Neural cell (in vitro differentiated cells): ENCODE measurements at regions not wholly inside any gene's neighbourhood (a gene's known extent, or its start where the extent isn't known, plus 50 kb on each side); places are given as distances from the start of the nearest gene placed in this dataset.

Source experiments
- H2AFZ ChIP-seq: fragments of 200-600, 300-800 bp; sonication (generic), shearing (Covaris generic); 2 replicates; pipeline ENCODE4 v1.6.0; 2014; ENCODE audit warnings: low read depth, mild to moderate bottlenecking, antibody characterized with exemption, low read length, moderate library complexity
- H3F3A ChIP-seq: fragments of 200-600 bp; shearing (Covaris generic); 2 replicates; pipeline ENCODE4 v1.6.1; 2016; ENCODE audit warnings: mild to moderate bottlenecking, moderate library complexity, mixed read lengths, antibody characterized with exemption, low read length; ENCODE audit not compliant: insufficient read depth, poor library complexity, severe bottlenecking
- H3K27ac ChIP-seq: fragments of 200-600, 300-800 bp; sonication (generic), shearing (Covaris generic); 2 replicates; pipeline ENCODE4 v1.5.1; 2014; ENCODE audit warnings: mild to moderate bottlenecking, low read length, moderate library complexity
- H3K27me3 ChIP-seq: fragments of 300-800, 200-600 bp; sonication (generic), shearing (Covaris generic); 2 replicates; pipeline ENCODE4 v1.6.0; 2014; ENCODE audit warnings: mild to moderate bottlenecking, low read depth, low read length, moderate library complexity; ENCODE audit not compliant: insufficient read depth
- H3K36me3 ChIP-seq: fragments of 300-800, 200-600 bp; sonication (generic), shearing (Covaris generic); 2 replicates; pipeline ENCODE4 v1.5.1; 2014; ENCODE audit warnings: mild to moderate bottlenecking, antibody characterized with exemption, low read length, moderate library complexity; ENCODE audit not compliant: insufficient read depth
- H3K4me2 ChIP-seq: fragments of 300-800, 200-600 bp; sonication (generic), shearing (Covaris generic); 2 replicates; pipeline ENCODE4 v1.6.0; 2014; ENCODE audit warnings: mild to moderate bottlenecking, low read length
- H3K4me3 ChIP-seq: fragments of 300-800, 200-600 bp; sonication (generic), shearing (Covaris generic); 2 replicates; pipeline ENCODE4 v1.5.1; 2014; ENCODE audit warnings: mild to moderate bottlenecking, low read length, moderate library complexity
- H3K79me2 ChIP-seq: fragments of 200-600 bp; shearing (Covaris generic); replicated peaks from 2 replicates; pipeline ENCODE4 v1.6.0; 2014; ENCODE audit warnings: mild to moderate bottlenecking, low read length, moderate library complexity; ENCODE audit not compliant: insufficient read depth
- H3K9ac ChIP-seq: fragments of 300-800, 200-600 bp; sonication (generic), shearing (Covaris generic); 2 replicates; pipeline ENCODE4 v1.6.1; 2016; ENCODE audit warnings: mild to moderate bottlenecking, low read length, mixed read lengths
- H3K9me2 ChIP-seq: fragments of 200-600 bp; shearing (Covaris generic); 2 replicates; pipeline ENCODE4 v1.6.1; 2016; ENCODE audit warnings: mild to moderate bottlenecking, low read length, mixed read lengths; ENCODE audit not compliant: insufficient read depth
- H3K9me3 ChIP-seq: fragments of 200-600, 300-800 bp; sonication (generic), shearing (Covaris generic); 2 replicates; pipeline ENCODE4 v1.6.1; 2016; ENCODE audit warnings: mild to moderate bottlenecking, mixed run types, low read length, moderate library complexity, mixed read lengths
- H4K20me1 ChIP-seq: fragments of 200-600 bp; shearing (Covaris generic); 2 replicates; pipeline ENCODE4 v1.6.1; 2016; ENCODE audit warnings: mild to moderate bottlenecking, mixed run types; ENCODE audit not compliant: insufficient read depth
- EP300 ChIP-seq: fragments of 450-650 bp; conservative IDR thresholded peaks from 2 replicates; pipeline ENCODE4 v1.6.1; 2014; ENCODE audit warnings: antibody characterized with exemption, mild to moderate bottlenecking, moderate library complexity; ENCODE audit not compliant: poor library complexity, severe bottlenecking
- EZH2 ChIP-seq: fragments of 200-600, 300-800 bp; shearing (Covaris generic), sonication (generic); IDR thresholded peaks from 2 replicates; pipeline ENCODE4 v1.6.1; 2014; ENCODE audit warnings: antibody characterized with exemption, low read length, borderline replicate concordance, mild to moderate bottlenecking; ENCODE audit not compliant: insufficient read depth, poor library complexity, severe bottlenecking
- MXI1 ChIP-seq: fragments of 450-650 bp; conservative IDR thresholded peaks from 2 replicates; pipeline ENCODE4 v1.6.1; 2014; ENCODE audit warnings: antibody characterized with exemption, mild to moderate bottlenecking; ENCODE audit not compliant: poor library complexity, severe bottlenecking
- RAD21 ChIP-seq: fragments of 450-650 bp; conservative IDR thresholded peaks from 2 replicates; pipeline ENCODE4 v1.6.1; 2014; ENCODE audit warnings: antibody characterized with exemption, mild to moderate bottlenecking, moderate library complexity
- SMC3 ChIP-seq: fragments of 450-650 bp; conservative IDR thresholded peaks from 2 replicates; pipeline ENCODE4 v1.6.1; 2014; ENCODE audit warnings: antibody characterized with exemption, mild to moderate bottlenecking, moderate library complexity; ENCODE audit not compliant: poor library complexity
- TAF1 ChIP-seq: IDR thresholded peaks from 2 replicates; pipeline ENCODE4 v1.6.1; 2012; ENCODE audit warnings: low read depth
- TF ChIP-seq, protein P1 (sequence below): IDR thresholded peaks from 2 replicates; pipeline ENCODE4 v1.6.1; 2012; ENCODE audit warnings: borderline replicate concordance
- TF ChIP-seq, protein P2 (sequence below): fragments of 450-650 bp; IDR thresholded peaks from 2 replicates; pipeline ENCODE4 v1.5.1; 2014; ENCODE audit warnings: antibody characterized with exemption, mild to moderate bottlenecking, moderate library complexity; ENCODE audit not compliant: poor library complexity, severe bottlenecking

DNA sequence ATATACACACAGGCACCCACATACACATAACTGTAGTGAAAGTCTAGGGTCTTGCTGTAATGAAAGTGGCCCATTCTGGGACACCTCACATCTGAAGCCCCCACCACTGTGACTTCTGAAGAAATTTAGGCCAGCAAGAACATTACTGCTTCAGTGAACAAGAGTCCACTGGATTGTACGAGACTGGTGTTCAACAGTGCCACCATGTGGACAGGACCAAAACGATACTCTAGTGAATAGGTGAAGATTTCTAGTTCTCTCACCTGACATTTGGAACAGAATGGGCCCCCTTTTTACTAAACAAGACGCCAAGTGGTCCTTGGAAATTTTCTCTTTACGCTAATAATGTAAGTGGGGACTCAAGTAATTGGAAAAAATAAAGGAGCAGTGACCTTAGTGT is 156.9 kb downstream of the MAFB start:
- H3F3A ChIP-seq: no peaks in the 10 kb centered on the region
- no peaks in the 10 kb centered on the region for H4K20me1 ChIP-seq
- H3K9me2 ChIP-seq: no peaks in the 10 kb centered on the region
- H3K9ac ChIP-seq: no peak overlapping the region
- H2AFZ ChIP-seq: no peak overlapping the region
- no peaks in the 10 kb centered on the region for H3K36me3 ChIP-seq
- H3K27me3 ChIP-seq: no peaks in the 10 kb centered on the region
- no peak overlapping the region for H3K27ac ChIP-seq
- TF ChIP-seq, protein P1, sequence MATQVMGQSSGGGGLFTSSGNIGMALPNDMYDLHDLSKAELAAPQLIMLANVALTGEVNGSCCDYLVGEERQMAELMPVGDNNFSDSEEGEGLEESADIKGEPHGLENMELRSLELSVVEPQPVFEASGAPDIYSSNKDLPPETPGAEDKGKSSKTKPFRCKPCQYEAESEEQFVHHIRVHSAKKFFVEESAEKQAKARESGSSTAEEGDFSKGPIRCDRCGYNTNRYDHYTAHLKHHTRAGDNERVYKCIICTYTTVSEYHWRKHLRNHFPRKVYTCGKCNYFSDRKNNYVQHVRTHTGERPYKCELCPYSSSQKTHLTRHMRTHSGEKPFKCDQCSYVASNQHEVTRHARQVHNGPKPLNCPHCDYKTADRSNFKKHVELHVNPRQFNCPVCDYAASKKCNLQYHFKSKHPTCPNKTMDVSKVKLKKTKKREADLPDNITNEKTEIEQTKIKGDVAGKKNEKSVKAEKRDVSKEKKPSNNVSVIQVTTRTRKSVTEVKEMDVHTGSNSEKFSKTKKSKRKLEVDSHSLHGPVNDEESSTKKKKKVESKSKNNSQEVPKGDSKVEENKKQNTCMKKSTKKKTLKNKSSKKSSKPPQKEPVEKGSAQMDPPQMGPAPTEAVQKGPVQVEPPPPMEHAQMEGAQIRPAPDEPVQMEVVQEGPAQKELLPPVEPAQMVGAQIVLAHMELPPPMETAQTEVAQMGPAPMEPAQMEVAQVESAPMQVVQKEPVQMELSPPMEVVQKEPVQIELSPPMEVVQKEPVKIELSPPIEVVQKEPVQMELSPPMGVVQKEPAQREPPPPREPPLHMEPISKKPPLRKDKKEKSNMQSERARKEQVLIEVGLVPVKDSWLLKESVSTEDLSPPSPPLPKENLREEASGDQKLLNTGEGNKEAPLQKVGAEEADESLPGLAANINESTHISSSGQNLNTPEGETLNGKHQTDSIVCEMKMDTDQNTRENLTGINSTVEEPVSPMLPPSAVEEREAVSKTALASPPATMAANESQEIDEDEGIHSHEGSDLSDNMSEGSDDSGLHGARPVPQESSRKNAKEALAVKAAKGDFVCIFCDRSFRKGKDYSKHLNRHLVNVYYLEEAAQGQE: no peak
- TF ChIP-seq SMC3 (peak; percentile 59), RAD21 (peak; percentile 48)
- TF ChIP-seq, protein P2, sequence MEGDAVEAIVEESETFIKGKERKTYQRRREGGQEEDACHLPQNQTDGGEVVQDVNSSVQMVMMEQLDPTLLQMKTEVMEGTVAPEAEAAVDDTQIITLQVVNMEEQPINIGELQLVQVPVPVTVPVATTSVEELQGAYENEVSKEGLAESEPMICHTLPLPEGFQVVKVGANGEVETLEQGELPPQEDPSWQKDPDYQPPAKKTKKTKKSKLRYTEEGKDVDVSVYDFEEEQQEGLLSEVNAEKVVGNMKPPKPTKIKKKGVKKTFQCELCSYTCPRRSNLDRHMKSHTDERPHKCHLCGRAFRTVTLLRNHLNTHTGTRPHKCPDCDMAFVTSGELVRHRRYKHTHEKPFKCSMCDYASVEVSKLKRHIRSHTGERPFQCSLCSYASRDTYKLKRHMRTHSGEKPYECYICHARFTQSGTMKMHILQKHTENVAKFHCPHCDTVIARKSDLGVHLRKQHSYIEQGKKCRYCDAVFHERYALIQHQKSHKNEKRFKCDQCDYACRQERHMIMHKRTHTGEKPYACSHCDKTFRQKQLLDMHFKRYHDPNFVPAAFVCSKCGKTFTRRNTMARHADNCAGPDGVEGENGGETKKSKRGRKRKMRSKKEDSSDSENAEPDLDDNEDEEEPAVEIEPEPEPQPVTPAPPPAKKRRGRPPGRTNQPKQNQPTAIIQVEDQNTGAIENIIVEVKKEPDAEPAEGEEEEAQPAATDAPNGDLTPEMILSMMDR: peak; percentile 48
- no peaks in the 10 kb centered on the region for H3K79me2 ChIP-seq
- no peak overlapping the region for H3K4me3 ChIP-seq
- no peaks in the 10 kb centered on the region for H3K9me3 ChIP-seq
- no peak overlapping the region for H3K4me2 ChIP-seq

GRCh38 chr20:40525351-40525750 is 163.7 kb downstream of the MAFB start:
- no peak overlapping the region for H3K9ac ChIP-seq
- no peak overlapping the region for H3K4me2 ChIP-seq
- no peaks in the 10 kb centered on the region for H3K27me3 ChIP-seq
- H3K9me3 ChIP-seq: no peaks in the 10 kb centered on the region
- H3K27ac ChIP-seq: no peak overlapping the region
- H4K20me1 ChIP-seq: no peaks in the 10 kb centered on the region
- no peak overlapping the region for H3K4me3 ChIP-seq
- no peak for TF ChIP-seq EP300
- TF ChIP-seq TAF1: no peak
- no peak for TF ChIP-seq SMC3
- TF ChIP-seq EZH2: no peak
- H3K79me2 ChIP-seq: no peaks in the 10 kb centered on the region
- H3K9me2 ChIP-seq: no peaks in the 10 kb centered on the region
- no peak overlapping the region for H2AFZ ChIP-seq
- H3F3A ChIP-seq: no peaks in the 10 kb centered on the region
- H3K36me3 ChIP-seq: no peaks in the 10 kb centered on the region

GRCh38 chr20:40524071-40524470 is 165.0 kb downstream of the MAFB start:
- Histone ChIP-seq H4K20me1 (no peaks in the 10 kb centered on the region), H3K4me2 (no peak overlapping the region), H2AFZ (no peak overlapping the region), H3K79me2 (no peaks in the 10 kb centered on the region), H3K9me2 (no peaks in the 10 kb centered on the region), H3K27ac (no peak overlapping the region), H3K4me3 (no peak overlapping the region), H3F3A (no peaks in the 10 kb centered on the region), H3K36me3 (no peaks in the 10 kb centered on the region), H3K9me3 (no peaks in the 10 kb centered on the region), H3K9ac (no peak overlapping the region), H3K27me3 (no peaks in the 10 kb centered on the region)
- TF ChIP-seq, protein P2: no peak
- TF ChIP-seq MXI1: no peak
